Erythroblast (primary cell): ENCODE measurements at regions not wholly inside any gene's neighbourhood (a gene's known extent, or its start where the extent isn't known, plus 50 kb on each side); places are given as distances from the start of the nearest gene placed in this dataset.
A peak's percentile ranks its signal among the peaks of the same experiment; 100 is the strongest.

Experiments used
- DNase-seq, 2 experiments: peaks; one replicate each; lab custom pipeline; 2025; lab: John Stamatoyannopoulos, UW
- GATA1 ChIP-seq: IDR thresholded peaks from 2 replicates; pipeline ENCODE4 v1.6.1; 2011; ENCODE audit warnings: low read depth, mild to moderate bottlenecking, control low read depth, low read length, moderate library complexity
- POLR2A ChIP-seq: IDR thresholded peaks from 2 replicates; pipeline ENCODE4 v1.6.1; 2011; ENCODE audit warnings: mild to moderate bottlenecking, low read length

DNA sequence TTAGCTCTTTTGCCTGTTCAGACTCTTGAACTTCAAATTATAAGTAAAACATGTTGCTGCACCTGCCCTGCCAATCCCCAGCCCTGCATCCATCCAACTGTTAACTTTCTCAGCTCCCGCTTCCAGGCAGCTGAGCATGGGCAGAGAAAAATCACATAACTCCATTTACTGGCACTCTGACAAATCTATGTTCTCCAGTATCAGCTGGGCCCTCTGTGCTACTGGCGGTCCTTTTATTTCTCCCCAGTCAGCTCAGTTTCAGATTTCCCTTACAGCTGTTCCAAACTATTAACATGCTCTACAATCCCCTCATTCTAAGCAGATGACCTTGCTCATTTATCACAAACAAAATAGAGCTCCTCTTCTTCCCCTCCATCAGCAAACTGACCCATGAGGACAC, 240.4 kb upstream of the TET2 start:
- DNase-seq, result no peak
- no peak for TF ChIP-seq GATA1
- TF ChIP-seq POLR2A, result no peak

- no peak for DNase-seq
- TF ChIP-seq GATA1, result no peak
- no peak for TF ChIP-seq POLR2A
These were observed 239.5 kb upstream of the TET2 start for GRCh38 chr4:104907074-104907649.

DNA sequence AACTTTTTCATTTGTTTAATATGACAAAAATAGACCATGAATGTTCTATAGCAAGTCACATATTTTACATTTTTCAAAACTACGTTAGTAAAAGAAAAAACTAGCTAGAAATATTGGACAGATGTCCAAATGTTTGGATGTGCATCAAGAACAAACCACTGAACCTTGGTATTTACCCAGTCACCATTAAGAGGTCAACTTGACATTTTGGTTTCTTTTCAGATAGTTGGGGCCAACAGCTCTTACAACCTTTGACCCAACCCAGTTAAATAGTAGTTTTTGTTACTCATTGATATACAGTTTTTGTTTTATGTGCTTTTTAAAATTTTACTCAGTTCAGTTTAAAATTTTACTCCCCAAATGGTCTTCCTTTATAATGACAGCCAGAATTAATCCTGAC, 238.7 kb upstream of the TET2 start:
- TF ChIP-seq POLR2A (no peak), GATA1 (no peak)

DNA sequence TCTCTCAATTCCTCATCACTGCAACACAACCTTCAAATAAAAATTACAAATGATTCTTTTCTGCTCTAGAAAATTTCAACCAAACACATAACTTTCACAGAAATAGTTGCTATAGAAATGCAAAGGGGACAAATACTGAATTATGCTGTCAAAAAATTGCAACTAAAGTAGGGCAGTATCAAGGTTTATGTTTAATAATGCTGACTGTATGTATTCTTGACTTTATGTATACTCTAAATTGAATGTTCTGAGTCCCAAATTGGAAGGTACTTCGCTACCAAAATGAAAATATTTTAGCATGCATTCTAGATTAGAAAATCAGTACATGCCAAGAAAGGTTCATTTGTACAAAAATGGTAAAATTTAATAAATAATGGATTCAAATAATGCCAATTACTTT, 237.3 kb upstream of the TET2 start:
- no peak for DNase-seq
- no peak for TF ChIP-seq GATA1
- TF ChIP-seq POLR2A, result no peak

More for the DNA sequence above, 238.7 kb upstream of the TET2 start:
- DNase-seq, result no peak

DNA sequence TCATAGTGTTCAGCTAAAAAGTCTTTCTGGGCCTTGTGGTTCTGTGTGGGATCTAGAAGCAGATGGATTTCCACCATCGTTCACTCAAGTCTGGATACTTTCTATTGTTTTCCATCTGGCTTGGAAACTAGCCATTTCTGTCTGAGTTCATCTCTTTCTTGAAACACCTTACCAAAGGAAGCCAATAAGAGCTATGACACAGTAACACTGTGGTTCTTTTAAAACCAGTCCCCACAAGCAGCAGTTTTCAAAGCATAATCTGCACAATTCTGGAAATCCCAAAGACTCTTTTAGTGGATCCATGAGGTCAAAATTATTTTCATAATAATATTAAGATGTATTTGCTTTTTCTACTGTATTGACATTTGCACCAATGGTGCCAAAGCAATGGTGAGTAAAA, 234.2 kb upstream of the TET2 start:
- DNase-seq, result no peak
- TF ChIP-seq GATA1 (no peak), POLR2A (no peak)

- TF ChIP-seq POLR2A (no peak), GATA1 (no peak)
- no peak for DNase-seq
These were observed 231.3 kb upstream of the TET2 start for GRCh38 chr4:104915373-104915772.

- no peak for TF ChIP-seq POLR2A
- no peak for TF ChIP-seq GATA1
- no peak for DNase-seq
These were observed 230.8 kb upstream of the TET2 start for GRCh38 chr4:104915864-104916263.

GRCh38 chr4:104919406-104919805, 227.3 kb upstream of the TET2 start:
- TF ChIP-seq GATA1 (no peak), POLR2A (no peak)

DNA sequence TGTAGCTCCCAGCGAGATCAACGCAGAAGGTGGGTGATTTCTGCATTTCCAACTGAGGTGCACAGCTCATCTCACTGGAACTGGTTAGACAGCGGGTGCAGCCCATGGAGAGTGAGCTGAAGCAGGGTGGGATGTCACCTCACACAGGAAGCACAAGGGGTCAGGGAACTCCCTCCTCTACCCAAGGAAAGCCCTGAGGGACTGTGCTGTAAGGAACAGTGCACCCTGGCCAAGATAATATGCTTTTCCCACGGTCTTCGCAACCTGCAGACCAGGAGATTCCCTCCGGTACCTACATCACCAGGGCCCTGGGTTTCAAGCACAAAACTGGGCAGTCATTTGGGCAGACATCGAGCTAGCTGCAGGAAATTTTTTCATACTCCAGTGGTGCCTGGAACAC, 216.4 kb upstream of the TET2 start:
- TF ChIP-seq GATA1 (no peak), POLR2A (no peak)
- no peak for DNase-seq

More at GRCh38 chr4:104919406-104919805, 227.3 kb upstream of the TET2 start:
- no peak for DNase-seq

GRCh38 chr4:104930745-104931736, 215.6 kb upstream of the TET2 start:
- DNase-seq, result peak; percentile 18 to 40

DNA sequence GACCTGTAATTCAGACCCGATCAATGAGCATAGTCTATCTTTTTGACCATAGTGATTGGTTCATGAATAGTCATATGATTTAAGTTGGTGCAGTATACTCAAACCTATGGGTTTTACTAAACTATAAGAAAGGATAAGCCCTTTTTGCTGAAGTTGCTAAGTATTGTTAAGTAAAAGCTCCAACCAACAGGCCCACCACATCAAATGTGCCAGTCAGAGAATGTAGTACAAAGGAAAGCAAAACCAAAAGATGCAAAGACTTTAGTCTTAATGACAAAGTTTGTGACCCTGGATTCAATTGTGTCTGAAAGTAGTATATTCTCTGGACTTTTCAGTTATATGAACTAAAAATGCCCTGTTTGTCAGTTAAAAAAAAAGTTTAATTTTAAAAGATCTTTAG, 208.1 kb upstream of the TET2 start:
- no peak for TF ChIP-seq POLR2A
- TF ChIP-seq GATA1, result no peak
- no peak for DNase-seq

DNA sequence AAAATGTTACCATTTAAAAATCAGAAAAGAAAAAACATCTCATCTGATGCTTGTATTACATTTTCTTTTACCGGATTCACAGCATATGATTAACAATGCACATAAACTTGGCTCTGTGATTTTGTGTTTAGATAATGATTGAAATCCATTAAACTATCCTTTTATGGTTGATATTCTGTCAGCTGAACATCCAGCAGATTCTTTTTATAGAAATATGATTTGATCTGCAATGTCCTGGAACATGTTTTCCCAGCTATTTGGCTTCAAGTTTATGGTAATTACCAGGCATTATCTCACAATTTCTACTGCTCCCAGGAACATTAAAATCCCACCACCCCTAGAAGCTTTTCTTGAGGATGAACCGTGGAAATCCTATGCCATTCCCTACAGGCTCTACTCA, 205.7 kb upstream of the TET2 start:
- no peak for DNase-seq
- no peak for TF ChIP-seq POLR2A
- no peak for TF ChIP-seq GATA1

DNA sequence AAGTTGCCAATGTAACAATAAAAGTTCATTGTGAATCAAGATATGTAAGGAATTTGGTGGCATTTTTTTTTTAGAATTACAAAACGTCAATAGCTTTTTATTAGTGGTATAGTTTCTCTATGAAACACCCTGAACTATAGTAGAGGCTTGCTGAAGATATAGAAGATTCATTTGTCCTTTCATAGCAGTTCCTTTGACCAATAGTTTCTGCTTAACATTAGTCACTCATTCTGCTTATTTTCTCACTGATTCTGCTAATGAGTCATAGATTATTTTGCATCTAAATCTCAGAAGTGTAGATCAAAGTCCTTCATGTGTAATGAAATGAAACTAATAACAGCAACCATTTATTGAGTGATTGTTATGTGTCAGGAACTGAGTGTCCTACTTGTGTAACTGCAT, 205.0 kb upstream of the TET2 start:
- no peak for TF ChIP-seq POLR2A
- TF ChIP-seq GATA1, result no peak
- no peak for DNase-seq

GRCh38 chr4:104942990-104943743, 203.5 kb upstream of the TET2 start:
- no peak for TF ChIP-seq POLR2A
- TF ChIP-seq GATA1, result no peak
- DNase-seq, result peak in 1 of 2 experiments; percentile 1
